Smooth muscle cell (in vitro differentiated cells): ENCODE measurements at regions not wholly inside any gene's neighbourhood (a gene's known extent, or its start where the extent isn't known, plus 50 kb on each side); places are given as distances from the start of the nearest gene placed in this dataset.
A peak's percentile ranks its signal among the peaks of the same experiment; 100 is the strongest.

Experiments used
- DNase-seq: peaks from one replicate; lab custom pipeline; 2025; ENCODE audit not compliant: unreplicated experiment; lab: John Stamatoyannopoulos, UW
- H2AFZ ChIP-seq: fragments of 200-600 bp; sonication (generic); 2 replicates; pipeline ENCODE4 v1.6.0; 2016; ENCODE audit warnings: antibody characterized with exemption, low read depth, mild to moderate bottlenecking
- H3F3A ChIP-seq: fragments of 200-600 bp; sonication (generic); 2 replicates; pipeline ENCODE4 v1.6.0; 2017; ENCODE audit warnings: antibody characterized with exemption, low read depth
- H3K27ac ChIP-seq: fragments of 200-600 bp; sonication (generic); 2 replicates; pipeline ENCODE4 v1.5.1; 2016; ENCODE audit warnings: low read depth, mild to moderate bottlenecking
- H3K27me3 ChIP-seq: fragments of 200-600 bp; sonication (generic); 2 replicates; pipeline ENCODE4 v1.6.1; 2016; ENCODE audit warnings: low read depth, mild to moderate bottlenecking
- H3K36me3 ChIP-seq: fragments of 200-600 bp; sonication (generic); 2 replicates; pipeline ENCODE4 v1.5.1; 2016; ENCODE audit warnings: low read depth
- H3K4me1 ChIP-seq: fragments of 200-600 bp; sonication (generic); 2 replicates; pipeline ENCODE4 v1.5.1; 2016; ENCODE audit warnings: low read depth
- H3K4me2 ChIP-seq: fragments of 200-600 bp; sonication (generic); 2 replicates; pipeline ENCODE4 v1.6.0; 2016; ENCODE audit warnings: mild to moderate bottlenecking
- H3K4me3 ChIP-seq: fragments of 200-600 bp; sonication (generic); 2 replicates; pipeline ENCODE4 v1.5.1; 2016; ENCODE audit warnings: mild to moderate bottlenecking
- H3K79me2 ChIP-seq: fragments of 200-600 bp; sonication (generic); 2 replicates; pipeline ENCODE4 v1.6.0; 2016; ENCODE audit warnings: low read depth, mild to moderate bottlenecking
- H3K9ac ChIP-seq: fragments of 200-600 bp; sonication (generic); 2 replicates; pipeline ENCODE4 v1.6.0; 2016; ENCODE audit warnings: low read depth
- H3K9me3 ChIP-seq: fragments of 200-600 bp; sonication (generic); replicated peaks from 2 replicates; pipeline ENCODE4 v1.5.1; 2016; ENCODE audit warnings: low read depth
- H4K20me1 ChIP-seq: fragments of 200-600 bp; sonication (generic); 2 replicates; pipeline ENCODE4 v1.6.0; 2016; ENCODE audit warnings: low read depth
- WGBS: methylation state at CpG from one replicate; pipeline ENCODE4 v1.1.7; 2016; ENCODE audit warnings: low lambda C conversion rate; 5-methylcytosine and 5-hydroxymethylcytosine counted together
- TF ChIP-seq, protein P1 (sequence below): fragments of 200-600 bp; sonication (generic); IDR thresholded peaks from 2 replicates; pipeline ENCODE4 v1.5.1; 2017; ENCODE audit warnings: borderline replicate concordance, mild to moderate bottlenecking, antibody characterized with exemption; ENCODE audit not compliant: insufficient read depth, poor library complexity, severe bottlenecking

DNA sequence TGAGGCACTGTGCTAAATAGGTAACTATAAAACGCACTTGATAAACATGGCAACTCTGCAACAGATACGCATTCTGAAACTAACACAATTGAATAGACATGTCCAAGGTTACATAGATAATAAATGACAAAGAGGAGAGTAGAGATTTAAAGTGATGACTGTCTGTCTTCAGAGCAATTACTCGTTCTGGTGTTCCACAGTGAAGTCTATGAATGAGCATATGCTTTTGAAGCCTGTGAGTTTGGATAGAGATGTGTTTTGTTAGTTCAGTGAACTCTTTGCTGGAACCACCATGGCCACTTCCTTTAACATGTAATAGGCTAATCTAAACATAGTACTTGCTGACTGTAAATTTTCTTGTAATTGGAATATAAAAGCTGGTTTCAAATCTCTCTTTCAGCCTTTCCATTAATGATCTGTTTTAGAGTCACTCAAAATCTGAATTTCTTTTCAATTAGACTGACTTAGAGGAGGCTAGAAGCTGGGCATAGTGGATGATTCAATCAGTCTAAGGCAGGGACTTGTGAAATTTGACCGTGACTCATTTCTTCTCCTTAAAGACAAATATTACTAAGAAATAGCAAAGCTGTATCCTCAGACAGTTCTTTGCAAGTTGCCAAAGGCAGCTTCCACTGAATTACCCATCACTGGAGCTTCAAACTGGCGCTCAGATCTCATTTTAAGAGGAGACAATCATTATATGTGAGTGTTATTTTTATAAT is 1130.1 kb upstream of the CELF4 start:
- WGBS, result 70% methylated on average over 5 of the region's 5 CpGs
- no peaks in the 10 kb centered on the region for H3K9me3 ChIP-seq
- no peaks in the 10 kb centered on the region for H3F3A ChIP-seq
- no peaks in the 10 kb centered on the region for H4K20me1 ChIP-seq
- H3K36me3 ChIP-seq, result no peaks in the 10 kb centered on the region
- no peaks in the 10 kb centered on the region for H3K27me3 ChIP-seq
- no peak overlapping the region for H3K9ac ChIP-seq
- H3K79me2 ChIP-seq, result no peaks in the 10 kb centered on the region
- peak overlapping the region; percentile 38 for H3K27ac ChIP-seq
- H3K4me3 ChIP-seq, result no peak overlapping the region
- no peak overlapping the region for H2AFZ ChIP-seq
- no peaks in the 10 kb centered on the region for H3K4me1 ChIP-seq
- TF ChIP-seq, protein P1, sequence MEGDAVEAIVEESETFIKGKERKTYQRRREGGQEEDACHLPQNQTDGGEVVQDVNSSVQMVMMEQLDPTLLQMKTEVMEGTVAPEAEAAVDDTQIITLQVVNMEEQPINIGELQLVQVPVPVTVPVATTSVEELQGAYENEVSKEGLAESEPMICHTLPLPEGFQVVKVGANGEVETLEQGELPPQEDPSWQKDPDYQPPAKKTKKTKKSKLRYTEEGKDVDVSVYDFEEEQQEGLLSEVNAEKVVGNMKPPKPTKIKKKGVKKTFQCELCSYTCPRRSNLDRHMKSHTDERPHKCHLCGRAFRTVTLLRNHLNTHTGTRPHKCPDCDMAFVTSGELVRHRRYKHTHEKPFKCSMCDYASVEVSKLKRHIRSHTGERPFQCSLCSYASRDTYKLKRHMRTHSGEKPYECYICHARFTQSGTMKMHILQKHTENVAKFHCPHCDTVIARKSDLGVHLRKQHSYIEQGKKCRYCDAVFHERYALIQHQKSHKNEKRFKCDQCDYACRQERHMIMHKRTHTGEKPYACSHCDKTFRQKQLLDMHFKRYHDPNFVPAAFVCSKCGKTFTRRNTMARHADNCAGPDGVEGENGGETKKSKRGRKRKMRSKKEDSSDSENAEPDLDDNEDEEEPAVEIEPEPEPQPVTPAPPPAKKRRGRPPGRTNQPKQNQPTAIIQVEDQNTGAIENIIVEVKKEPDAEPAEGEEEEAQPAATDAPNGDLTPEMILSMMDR, result no peak
- no peak for DNase-seq
- no peak overlapping the region for H3K4me2 ChIP-seq

DNA sequence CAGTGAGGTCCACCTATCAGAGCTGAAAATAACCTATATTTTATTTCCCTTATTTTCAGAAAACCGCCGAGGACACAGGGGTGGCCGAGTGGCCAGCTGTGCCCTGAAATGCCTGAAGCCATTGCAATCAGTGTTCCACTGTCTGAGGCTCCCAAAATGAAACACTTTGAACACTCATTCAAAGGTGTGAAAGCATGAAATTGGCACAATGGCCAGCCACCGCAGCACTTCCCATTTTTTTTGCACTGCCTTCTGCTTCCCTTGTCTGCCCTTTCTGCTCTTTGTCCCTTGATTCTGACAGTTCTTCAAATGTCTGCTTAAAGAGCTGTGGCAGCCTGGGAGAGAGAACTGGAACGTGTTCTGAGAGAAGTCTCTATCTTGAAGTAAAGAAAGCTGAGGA is 1127.5 kb upstream of the CELF4 start:
- Histone ChIP-seq H4K20me1 (no peaks in the 10 kb centered on the region), H3K4me1 (no peaks in the 10 kb centered on the region), H3K27me3 (no peaks in the 10 kb centered on the region), H3K27ac (no peak overlapping the region), H2AFZ (no peak overlapping the region), H3K4me3 (no peak overlapping the region), H3K4me2 (no peak overlapping the region), H3F3A (no peaks in the 10 kb centered on the region), H3K79me2 (no peaks in the 10 kb centered on the region), H3K36me3 (no peaks in the 10 kb centered on the region), H3K9me3 (no peaks in the 10 kb centered on the region), H3K9ac (no peak overlapping the region)
- WGBS, result 81% methylated on average over 5 of the region's 5 CpGs
- TF ChIP-seq, protein P1, result no peak
- no peak for DNase-seq

DNA sequence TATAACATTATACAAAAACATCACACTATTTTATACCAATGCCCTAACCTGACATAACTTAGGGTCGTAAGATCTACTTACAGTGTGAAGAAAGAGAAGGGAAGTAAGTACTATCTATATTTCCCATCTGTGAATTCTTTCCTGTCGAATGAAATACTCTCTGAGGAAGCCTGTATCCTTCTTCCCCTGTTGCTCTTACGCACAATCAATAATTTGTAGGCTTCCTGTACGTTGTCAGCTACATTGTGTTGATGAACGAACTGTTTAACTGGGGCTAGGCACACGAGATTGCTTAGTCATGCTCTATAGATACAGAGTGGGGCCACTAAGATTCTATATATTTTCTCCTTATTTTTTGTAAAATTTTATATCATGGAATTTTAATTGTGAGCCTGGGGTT is 1125.0 kb upstream of the CELF4 start:
- H4K20me1 ChIP-seq, result no peaks in the 10 kb centered on the region
- no peak overlapping the region for H2AFZ ChIP-seq
- no peaks in the 10 kb centered on the region for H3K36me3 ChIP-seq
- H3K4me1 ChIP-seq, result no peaks in the 10 kb centered on the region
- no peaks in the 10 kb centered on the region for H3K79me2 ChIP-seq
- H3K9me3 ChIP-seq, result no peaks in the 10 kb centered on the region
- H3F3A ChIP-seq, result no peaks in the 10 kb centered on the region
- no peak overlapping the region for H3K4me3 ChIP-seq
- no peak overlapping the region for H3K4me2 ChIP-seq
- no peak overlapping the region for H3K27ac ChIP-seq
- H3K27me3 ChIP-seq, result no peaks in the 10 kb centered on the region
- WGBS, result 85% methylated on average over 6 of the region's 6 CpGs
- H3K9ac ChIP-seq, result no peak overlapping the region
- no peak for DNase-seq
- TF ChIP-seq, protein P1, result no peak

DNA sequence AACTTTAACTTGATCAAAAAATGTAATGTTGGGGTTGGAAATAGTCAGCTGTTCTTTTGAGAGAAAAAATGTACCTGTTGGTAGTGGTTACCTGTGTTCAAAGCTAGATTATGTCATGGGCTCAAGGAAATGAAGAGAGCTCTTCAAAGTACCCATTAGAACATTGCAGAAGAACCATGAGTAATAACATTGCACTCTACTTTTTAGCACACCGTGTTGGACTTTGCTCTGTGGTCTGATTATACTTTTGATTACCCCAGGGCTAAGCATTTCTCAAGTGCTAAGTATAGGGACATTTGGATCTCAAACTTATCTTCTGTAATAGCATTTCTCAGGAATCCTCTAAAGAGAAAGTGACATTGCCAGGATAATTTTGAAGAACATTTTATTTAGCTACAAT is 1122.8 kb upstream of the CELF4 start:
- Histone ChIP-seq H3K9ac (no peak overlapping the region), H3K9me3 (no peaks in the 10 kb centered on the region), H3K36me3 (no peaks in the 10 kb centered on the region), H3K27me3 (no peaks in the 10 kb centered on the region), H4K20me1 (no peaks in the 10 kb centered on the region), H3K79me2 (no peaks in the 10 kb centered on the region), H3K4me3 (no peak overlapping the region), H3K27ac (no peak overlapping the region), H3K4me1 (no peaks in the 10 kb centered on the region), H3K4me2 (no peak overlapping the region), H2AFZ (no peak overlapping the region), H3F3A (no peaks in the 10 kb centered on the region)
- no peak for DNase-seq
- 36% methylated on average over 1 of the region's 1 CpG for WGBS
- TF ChIP-seq, protein P1, result no peak
